ENCODE measurements at regions not wholly inside any gene's neighbourhood (a gene's known extent, or its start where the extent isn't known, plus 50 kb on each side); places are given as distances from the start of the nearest gene placed in this dataset.

DNA sequence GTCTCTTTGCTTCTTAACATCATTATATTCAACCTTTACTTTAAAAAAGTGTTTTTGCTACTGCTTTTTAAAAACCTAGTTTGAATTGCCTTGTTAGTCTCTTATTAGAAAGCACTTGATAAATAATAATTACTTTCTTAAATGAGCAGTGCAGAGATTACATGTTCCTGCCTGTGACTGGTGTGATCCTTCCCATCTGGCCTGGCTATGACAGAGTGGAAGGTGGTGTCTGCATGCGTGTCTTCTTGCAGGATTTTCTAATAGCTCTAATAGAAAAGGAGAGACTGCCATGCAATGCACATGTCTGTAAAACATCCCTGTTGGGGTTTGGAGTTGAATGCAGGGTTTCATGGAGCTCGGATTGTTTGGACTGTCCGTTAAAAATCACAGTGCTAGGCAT is 425.8 kb upstream of the TPM1 start:
- H3K36me3 ChIP-seq (ENCODE audit: insufficient read depth, low read length) = no peaks in the 10 kb centered on the region
- H3K4me3 ChIP-seq (ENCODE audit: low read depth, low read length) = no peak overlapping the region
- no peaks in the 10 kb centered on the region for H3K79me2 ChIP-seq (ENCODE audit: control insufficient read depth, insufficient read depth, low read length, unreplicated experiment)
- no peaks in the 10 kb centered on the region for H3K27me3 ChIP-seq (ENCODE audit: insufficient read depth, low read length)
- no peak overlapping the region for H3K27ac ChIP-seq (ENCODE audit: low read depth, low read length)
- H3K4me1 ChIP-seq (ENCODE audit: control insufficient read depth, insufficient read depth, low read length, unreplicated experiment) = peaks cover 27% of the 10 kb centered on the region
- H2AFZ ChIP-seq (ENCODE audit: low read length, unreplicated experiment) = no peak overlapping the region

DNA sequence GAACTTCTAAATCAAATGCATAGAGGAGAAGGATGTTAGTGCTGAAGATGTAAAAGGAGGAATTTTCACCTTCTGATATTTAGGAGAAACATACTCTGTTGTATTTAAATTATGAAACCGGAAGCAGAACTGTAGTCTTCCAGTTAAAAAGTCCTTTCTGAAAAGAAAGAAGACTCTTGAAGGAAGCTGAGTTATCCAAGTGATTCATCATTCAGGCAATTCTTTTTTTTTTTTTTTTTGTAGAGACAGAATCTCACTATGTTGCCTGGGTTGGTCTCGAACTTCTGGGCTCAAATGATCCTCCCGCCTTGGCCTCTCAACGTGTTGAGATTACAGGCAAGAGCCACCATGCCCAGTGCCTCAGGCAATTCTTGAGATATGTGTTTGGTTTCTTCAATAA is 424.8 kb upstream of the TPM1 start:
- Histone ChIP-seq H3K27ac (ENCODE audit: low read depth, low read length) (peak overlapping the region; percentile 46), H3K36me3 (ENCODE audit: insufficient read depth, low read length) (no peaks in the 10 kb centered on the region), H3K27me3 (ENCODE audit: insufficient read depth, low read length) (no peaks in the 10 kb centered on the region), H3K4me1 (ENCODE audit: control insufficient read depth, insufficient read depth, low read length, unreplicated experiment) (peaks cover 27% of the 10 kb centered on the region), H2AFZ (ENCODE audit: low read length, unreplicated experiment) (no peak overlapping the region), H3K4me3 (ENCODE audit: low read depth, low read length) (no peak overlapping the region), H3K79me2 (ENCODE audit: control insufficient read depth, insufficient read depth, low read length, unreplicated experiment) (no peaks in the 10 kb centered on the region)

DNA sequence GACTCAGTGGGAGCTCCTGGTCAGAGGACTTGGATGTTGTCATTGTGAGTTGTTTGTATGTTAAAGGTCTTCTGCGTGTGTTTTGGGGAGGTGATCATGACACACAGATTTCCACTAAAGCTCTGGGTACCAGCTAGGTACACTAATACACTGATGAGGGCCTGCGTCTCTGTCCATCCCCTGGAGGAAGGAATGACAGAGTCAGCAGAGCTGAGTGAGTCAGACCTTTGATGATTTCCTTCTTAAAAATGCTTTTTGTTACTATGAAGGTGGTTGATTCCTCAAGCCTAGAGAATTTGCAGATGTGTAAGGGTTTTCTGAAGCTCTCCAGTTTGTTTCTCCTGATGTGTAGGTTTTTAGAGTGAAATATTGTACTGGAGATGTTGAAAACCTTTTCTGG is 424.1 kb upstream of the TPM1 start:
- H3K27me3 ChIP-seq (ENCODE audit: insufficient read depth, low read length) = no peaks in the 10 kb centered on the region
- peak overlapping the region; percentile 46 for H3K27ac ChIP-seq (ENCODE audit: low read depth, low read length)
- no peak overlapping the region for H3K4me3 ChIP-seq (ENCODE audit: low read depth, low read length)
- H3K79me2 ChIP-seq (ENCODE audit: control insufficient read depth, insufficient read depth, low read length, unreplicated experiment) = no peaks in the 10 kb centered on the region
- no peak overlapping the region for H2AFZ ChIP-seq (ENCODE audit: low read length, unreplicated experiment)
- no peaks in the 10 kb centered on the region for H3K36me3 ChIP-seq (ENCODE audit: insufficient read depth, low read length)
- peaks cover 27% of the 10 kb centered on the region for H3K4me1 ChIP-seq (ENCODE audit: control insufficient read depth, insufficient read depth, low read length, unreplicated experiment)

DNA sequence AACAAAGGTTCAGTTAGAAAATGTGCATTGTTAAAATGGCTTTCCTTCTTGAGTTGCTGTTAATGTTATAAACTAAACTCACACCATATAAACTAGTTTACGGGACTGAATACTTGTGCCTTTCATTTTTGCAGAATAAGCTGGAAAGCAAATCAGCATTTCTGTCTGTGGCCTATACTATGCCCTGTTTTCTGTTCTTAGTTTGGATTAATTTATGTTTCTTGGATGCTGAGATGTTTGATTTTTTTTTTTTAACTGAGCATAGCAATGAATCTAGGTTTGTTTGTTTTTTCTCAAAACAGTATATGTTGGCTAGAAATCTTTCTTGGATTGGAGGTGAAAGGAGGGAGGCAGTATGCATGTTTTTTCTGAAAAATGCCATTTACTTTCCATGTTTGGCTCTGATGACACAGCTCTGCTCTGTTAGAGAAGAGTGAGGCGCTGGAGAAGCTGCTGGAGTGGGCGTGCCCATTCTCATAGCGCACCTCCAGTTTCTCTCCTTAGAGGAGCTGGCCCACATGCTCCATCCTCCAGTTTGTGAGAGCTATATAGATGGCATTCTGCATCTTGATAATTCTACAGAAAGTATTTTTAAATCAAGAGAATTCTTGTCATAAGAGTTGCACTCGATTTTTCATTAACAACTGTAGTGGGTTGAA is 423.6 kb upstream of the TPM1 start:
- Histone ChIP-seq H3K79me2 (ENCODE audit: control insufficient read depth, insufficient read depth, low read length, unreplicated experiment) (no peaks in the 10 kb centered on the region), H3K4me3 (ENCODE audit: low read depth, low read length) (no peak overlapping the region), H3K36me3 (ENCODE audit: insufficient read depth, low read length) (no peaks in the 10 kb centered on the region), H3K27ac (ENCODE audit: low read depth, low read length) (peak overlapping the region; percentile 46), H3K4me1 (ENCODE audit: control insufficient read depth, insufficient read depth, low read length, unreplicated experiment) (peaks cover 27% of the 10 kb centered on the region), H3K27me3 (ENCODE audit: insufficient read depth, low read length) (no peaks in the 10 kb centered on the region), H2AFZ (ENCODE audit: low read length, unreplicated experiment) (no peak overlapping the region)

DNA sequence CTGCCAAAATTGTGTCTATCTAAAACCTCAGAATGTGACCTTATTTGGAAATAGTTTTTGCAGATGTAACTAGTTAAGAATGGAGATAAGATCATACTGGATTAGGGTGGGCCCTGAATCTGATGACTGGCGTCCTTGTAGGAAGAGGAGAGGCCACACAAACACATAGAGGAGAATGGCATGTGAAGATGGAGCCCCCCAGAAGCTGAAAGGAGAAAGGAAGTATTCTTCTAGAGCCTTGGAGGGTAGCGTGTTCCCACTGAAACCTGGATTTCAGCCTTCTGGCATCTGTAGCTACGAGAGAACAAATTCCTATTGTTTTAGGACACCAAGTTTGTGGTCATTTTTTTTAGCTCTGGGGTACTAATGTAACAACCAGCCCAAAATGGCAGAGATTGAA is 423.0 kb upstream of the TPM1 start:
- Histone ChIP-seq H3K36me3 (ENCODE audit: insufficient read depth, low read length) (no peaks in the 10 kb centered on the region), H3K27me3 (ENCODE audit: insufficient read depth, low read length) (no peaks in the 10 kb centered on the region), H3K27ac (ENCODE audit: low read depth, low read length) (peak overlapping the region; percentile 46; the same call in 1 of the 2 replicates), H3K4me3 (ENCODE audit: low read depth, low read length) (no peak overlapping the region), H3K4me1 (ENCODE audit: control insufficient read depth, insufficient read depth, low read length, unreplicated experiment) (peaks cover 30% of the 10 kb centered on the region), H2AFZ (ENCODE audit: low read length, unreplicated experiment) (no peak overlapping the region), H3K79me2 (ENCODE audit: control insufficient read depth, insufficient read depth, low read length, unreplicated experiment) (no peaks in the 10 kb centered on the region)

DNA sequence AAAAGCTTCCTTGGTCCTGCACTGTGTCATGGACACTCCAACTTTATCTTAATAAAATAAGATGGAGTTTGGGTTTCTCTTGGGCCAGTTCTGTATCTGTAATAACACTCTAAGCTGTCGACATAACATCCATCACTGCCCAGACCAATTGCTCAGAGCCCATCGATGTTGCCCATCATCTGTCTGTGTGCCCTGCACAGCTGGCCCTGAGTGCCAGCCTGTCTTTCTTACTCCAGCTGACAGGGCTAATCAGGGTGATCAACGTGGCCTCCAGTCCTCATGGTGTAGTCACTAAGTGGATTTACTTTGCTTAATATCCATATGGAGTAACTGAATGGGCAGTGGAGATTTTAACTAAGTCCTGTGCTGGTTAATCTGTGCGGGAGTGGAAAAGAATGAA is 419.8 kb upstream of the TPM1 start:
- H3K79me2 ChIP-seq (ENCODE audit: control insufficient read depth, insufficient read depth, low read length, unreplicated experiment) = no peaks in the 10 kb centered on the region
- H3K4me1 ChIP-seq (ENCODE audit: control insufficient read depth, insufficient read depth, low read length, unreplicated experiment) = peaks cover 33% of the 10 kb centered on the region

DNA sequence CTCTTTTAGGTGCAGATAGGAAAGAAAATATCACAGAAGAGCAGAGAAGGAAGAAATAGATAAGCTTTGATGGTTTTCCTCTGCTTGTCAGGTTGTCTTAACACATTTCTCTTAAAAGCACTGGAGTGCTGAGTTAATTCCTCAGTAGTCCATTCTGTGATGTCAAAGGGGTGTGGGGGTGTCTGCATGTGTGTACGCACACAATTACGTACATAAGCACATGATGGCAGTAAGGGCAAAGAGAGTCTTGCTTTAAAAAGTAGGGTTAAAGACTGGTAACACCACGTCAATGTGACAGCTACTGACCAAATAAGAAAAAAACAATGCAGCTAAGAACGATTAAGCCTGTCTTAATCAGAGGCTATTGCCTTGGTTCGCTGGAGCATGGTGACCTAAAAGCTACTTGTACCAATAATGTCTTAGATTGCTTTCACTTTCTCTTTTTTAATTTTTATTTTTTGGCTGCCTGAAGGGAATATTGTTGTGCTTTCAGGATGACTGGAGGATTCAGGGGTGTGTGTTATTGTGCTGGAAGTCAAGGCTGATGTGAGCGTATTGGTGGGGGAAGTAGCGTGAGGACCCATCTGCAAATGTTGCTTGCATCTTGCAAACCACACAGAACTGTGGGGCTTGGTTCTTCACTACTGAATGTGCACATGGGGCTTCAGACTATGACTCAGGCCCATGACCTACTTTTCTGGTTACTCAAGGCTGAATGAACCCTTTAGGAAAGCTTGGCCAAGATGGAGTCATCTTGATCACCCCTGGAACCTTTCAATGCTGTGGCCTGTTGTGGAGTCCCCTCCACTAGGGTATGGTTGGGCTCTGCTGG is 417.8 kb upstream of the TPM1 start:
- peak overlapping the region; percentile 47 for H2AFZ ChIP-seq (ENCODE audit: low read length, unreplicated experiment)
- H3K4me1 ChIP-seq (ENCODE audit: control insufficient read depth, insufficient read depth, low read length, unreplicated experiment) = peaks cover 14% of the 10 kb centered on the region
- H3K36me3 ChIP-seq (ENCODE audit: insufficient read depth, low read length) = no peaks in the 10 kb centered on the region
- no peaks in the 10 kb centered on the region for H3K79me2 ChIP-seq (ENCODE audit: control insufficient read depth, insufficient read depth, low read length, unreplicated experiment)
- H3K27ac ChIP-seq (ENCODE audit: low read depth, low read length) = 0 out of 2 replicates have a peak overlapping the region, but pooled peaks have one; percentile 15
- H3K27me3 ChIP-seq (ENCODE audit: insufficient read depth, low read length) = no peaks in the 10 kb centered on the region
- peak overlapping the region; percentile 75 for H3K4me3 ChIP-seq (ENCODE audit: low read depth, low read length)

More for the DNA sequence above, 419.8 kb upstream of the TPM1 start:
- H3K27me3 ChIP-seq (ENCODE audit: insufficient read depth, low read length) = no peaks in the 10 kb centered on the region
- H3K36me3 ChIP-seq (ENCODE audit: insufficient read depth, low read length) = no peaks in the 10 kb centered on the region
- no peak overlapping the region for H3K4me3 ChIP-seq (ENCODE audit: low read depth, low read length)
- no peak overlapping the region for H3K27ac ChIP-seq (ENCODE audit: low read depth, low read length)
- H2AFZ ChIP-seq (ENCODE audit: low read length, unreplicated experiment) = no peak overlapping the region

DNA sequence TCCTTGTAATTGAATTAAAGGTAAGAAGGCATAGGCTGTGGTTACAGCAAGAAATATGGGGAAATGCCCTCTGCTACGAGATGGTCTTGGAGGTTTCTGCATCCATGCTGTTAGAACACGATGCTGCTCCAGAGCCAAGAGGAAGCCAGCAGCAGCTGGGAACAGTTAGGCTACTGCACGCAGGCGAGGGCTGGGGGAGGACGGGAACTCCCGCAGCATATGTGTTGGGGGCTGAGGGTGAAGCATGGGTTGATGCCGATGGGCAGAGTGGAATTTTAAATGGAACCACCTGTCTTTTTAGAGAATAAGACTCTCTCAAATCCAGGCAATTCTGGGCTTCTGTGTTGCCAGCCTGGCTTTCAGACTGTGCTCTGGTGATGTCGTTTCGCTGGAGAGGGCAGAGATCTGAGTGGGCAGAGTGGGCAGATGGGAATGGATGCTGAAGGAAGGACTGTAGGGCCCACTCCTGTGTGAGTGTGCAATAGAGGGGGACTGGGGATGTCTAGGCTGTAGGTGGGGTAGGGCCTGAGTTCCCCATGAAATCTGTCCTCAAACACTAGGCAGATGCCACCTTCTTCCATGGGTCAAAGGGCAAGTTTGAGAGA is 417.0 kb upstream of the TPM1 start:
- Histone ChIP-seq H3K4me1 (ENCODE audit: control insufficient read depth, insufficient read depth, low read length, unreplicated experiment) (peaks cover 14% of the 10 kb centered on the region), H3K36me3 (ENCODE audit: insufficient read depth, low read length) (no peaks in the 10 kb centered on the region), H2AFZ (ENCODE audit: low read length, unreplicated experiment) (peak overlapping the region; percentile 47), H3K27ac (ENCODE audit: low read depth, low read length) (0 out of 2 replicates have a peak overlapping the region, but pooled peaks have one; percentile 15), H3K27me3 (ENCODE audit: insufficient read depth, low read length) (no peaks in the 10 kb centered on the region), H3K4me3 (ENCODE audit: low read depth, low read length) (peak overlapping the region; percentile 75), H3K79me2 (ENCODE audit: control insufficient read depth, insufficient read depth, low read length, unreplicated experiment) (no peaks in the 10 kb centered on the region)

DNA sequence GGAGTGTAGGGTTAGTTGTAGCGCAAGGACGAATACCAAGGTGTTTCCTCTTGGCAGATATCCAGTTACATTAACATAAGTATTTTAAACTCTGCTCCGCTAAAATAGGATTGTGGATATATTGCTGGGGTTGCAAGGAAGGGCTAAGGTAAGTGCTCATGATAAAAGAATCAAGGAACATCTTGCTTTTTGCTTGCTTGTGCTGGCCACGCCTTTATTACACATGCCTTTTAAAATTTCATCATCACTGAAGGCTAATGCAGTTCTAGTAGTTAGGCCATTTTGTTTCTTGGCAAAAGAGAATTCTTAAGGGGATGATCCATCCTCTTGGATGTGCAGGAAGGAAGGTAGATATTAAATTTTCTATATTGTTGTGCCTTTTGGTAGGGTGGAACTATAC is 415.6 kb upstream of the TPM1 start:
- Histone ChIP-seq H3K27me3 (ENCODE audit: insufficient read depth, low read length) (no peaks in the 10 kb centered on the region), H3K4me3 (ENCODE audit: low read depth, low read length) (no peak overlapping the region), H3K27ac (ENCODE audit: low read depth, low read length) (no peak overlapping the region), H3K79me2 (ENCODE audit: control insufficient read depth, insufficient read depth, low read length, unreplicated experiment) (no peaks in the 10 kb centered on the region), H3K4me1 (ENCODE audit: control insufficient read depth, insufficient read depth, low read length, unreplicated experiment) (peaks cover 14% of the 10 kb centered on the region), H3K36me3 (ENCODE audit: insufficient read depth, low read length) (no peaks in the 10 kb centered on the region), H2AFZ (ENCODE audit: low read length, unreplicated experiment) (no peak overlapping the region)

DNA sequence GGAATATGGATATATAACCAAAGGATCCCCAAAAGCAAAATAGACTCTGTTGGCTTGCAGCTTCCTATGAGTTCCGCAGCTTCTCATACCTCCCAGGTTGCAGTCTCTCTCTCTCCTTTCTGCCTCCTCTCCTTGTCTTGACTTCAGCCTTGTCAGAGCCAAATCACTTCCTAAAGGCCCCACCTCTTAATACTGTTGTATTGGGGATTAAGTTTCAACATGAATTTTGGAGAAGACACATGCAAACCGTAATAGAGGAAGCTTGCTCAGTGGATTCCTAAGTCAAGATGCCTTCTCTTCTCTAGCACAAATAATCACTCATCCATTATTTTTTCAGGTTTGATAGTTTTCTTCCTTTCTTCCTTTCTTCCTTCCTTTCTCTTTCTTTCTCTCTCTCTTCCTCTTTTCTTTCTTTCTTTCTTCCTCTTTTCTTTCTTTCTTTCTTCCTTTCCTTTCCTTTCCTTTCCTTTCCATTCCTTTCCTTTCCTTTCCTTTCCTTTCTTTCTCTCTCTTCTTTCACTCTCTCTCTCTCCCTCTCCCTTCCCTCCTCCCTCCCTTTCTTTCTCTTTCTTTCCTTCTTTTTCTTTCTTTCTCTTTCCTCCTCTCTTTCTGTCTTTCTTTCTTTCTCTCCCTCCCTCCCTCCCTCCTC is 411.3 kb upstream of the TPM1 start:
- H3K36me3 ChIP-seq (ENCODE audit: insufficient read depth, low read length) = no peaks in the 10 kb centered on the region

More for the DNA sequence above, 411.3 kb upstream of the TPM1 start:
- no peak overlapping the region for H2AFZ ChIP-seq (ENCODE audit: low read length, unreplicated experiment)
- H3K27ac ChIP-seq (ENCODE audit: low read depth, low read length) = no peak overlapping the region
- H3K4me3 ChIP-seq (ENCODE audit: low read depth, low read length) = no peak overlapping the region
- H3K4me1 ChIP-seq (ENCODE audit: control insufficient read depth, insufficient read depth, low read length, unreplicated experiment) = no peaks in the 10 kb centered on the region
- no peaks in the 10 kb centered on the region for H3K27me3 ChIP-seq (ENCODE audit: insufficient read depth, low read length)
- H3K79me2 ChIP-seq (ENCODE audit: control insufficient read depth, insufficient read depth, low read length, unreplicated experiment) = no peaks in the 10 kb centered on the region
